VCaP (cell line): ENCODE measurements at regions not wholly inside any gene's neighbourhood (a gene's known extent, or its start where the extent isn't known, plus 50 kb on each side); places are given as distances from the start of the nearest gene placed in this dataset.
A peak's percentile ranks its signal among the peaks of the same experiment; 100 is the strongest.

ENCODE experiments used
- H3K27ac ChIP-seq: fragments of 450-650 bp; 2 replicates; pipeline ENCODE4 v1.5.1; 2017
- TF ChIP-seq, protein P1 (sequence below): fragments of 450-650 bp; conservative IDR thresholded peaks from 2 replicates; pipeline ENCODE4 v1.5.1; 2017; ENCODE audit warnings: mild to moderate bottlenecking, moderate library complexity

DNA sequence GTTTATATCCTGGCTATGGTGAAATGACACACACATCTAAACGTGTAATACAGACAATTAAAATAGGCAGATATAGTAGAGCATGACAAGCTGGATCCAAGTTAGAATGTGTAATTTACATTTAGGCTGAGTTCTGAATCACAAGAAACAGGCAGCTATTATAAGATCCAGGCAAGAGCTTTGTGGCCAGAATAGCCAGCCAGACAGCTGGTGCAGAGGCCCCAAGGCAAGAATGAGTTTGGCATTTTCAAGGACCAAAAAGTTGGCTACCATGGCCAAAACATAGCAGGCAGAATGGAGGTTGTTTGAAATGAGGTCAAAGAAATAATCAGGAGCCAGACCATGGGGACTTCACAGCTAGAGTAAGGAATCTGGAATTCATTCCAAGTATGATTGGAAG, 281.7 kb downstream of the MTERF1 start:
- H3K27ac ChIP-seq: no peak overlapping the region
- TF ChIP-seq, protein P1, sequence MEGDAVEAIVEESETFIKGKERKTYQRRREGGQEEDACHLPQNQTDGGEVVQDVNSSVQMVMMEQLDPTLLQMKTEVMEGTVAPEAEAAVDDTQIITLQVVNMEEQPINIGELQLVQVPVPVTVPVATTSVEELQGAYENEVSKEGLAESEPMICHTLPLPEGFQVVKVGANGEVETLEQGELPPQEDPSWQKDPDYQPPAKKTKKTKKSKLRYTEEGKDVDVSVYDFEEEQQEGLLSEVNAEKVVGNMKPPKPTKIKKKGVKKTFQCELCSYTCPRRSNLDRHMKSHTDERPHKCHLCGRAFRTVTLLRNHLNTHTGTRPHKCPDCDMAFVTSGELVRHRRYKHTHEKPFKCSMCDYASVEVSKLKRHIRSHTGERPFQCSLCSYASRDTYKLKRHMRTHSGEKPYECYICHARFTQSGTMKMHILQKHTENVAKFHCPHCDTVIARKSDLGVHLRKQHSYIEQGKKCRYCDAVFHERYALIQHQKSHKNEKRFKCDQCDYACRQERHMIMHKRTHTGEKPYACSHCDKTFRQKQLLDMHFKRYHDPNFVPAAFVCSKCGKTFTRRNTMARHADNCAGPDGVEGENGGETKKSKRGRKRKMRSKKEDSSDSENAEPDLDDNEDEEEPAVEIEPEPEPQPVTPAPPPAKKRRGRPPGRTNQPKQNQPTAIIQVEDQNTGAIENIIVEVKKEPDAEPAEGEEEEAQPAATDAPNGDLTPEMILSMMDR: no peak

GRCh38 chr7:91600112-91600511, 280.4 kb downstream of the MTERF1 start:
- TF ChIP-seq, protein P1: no peak
- H3K27ac ChIP-seq: no peak overlapping the region

- no peak overlapping the region for H3K27ac ChIP-seq
- TF ChIP-seq, protein P1: no peak
Observed at GRCh38 chr7:91603707-91604106, 276.8 kb downstream of the MTERF1 start.

DNA sequence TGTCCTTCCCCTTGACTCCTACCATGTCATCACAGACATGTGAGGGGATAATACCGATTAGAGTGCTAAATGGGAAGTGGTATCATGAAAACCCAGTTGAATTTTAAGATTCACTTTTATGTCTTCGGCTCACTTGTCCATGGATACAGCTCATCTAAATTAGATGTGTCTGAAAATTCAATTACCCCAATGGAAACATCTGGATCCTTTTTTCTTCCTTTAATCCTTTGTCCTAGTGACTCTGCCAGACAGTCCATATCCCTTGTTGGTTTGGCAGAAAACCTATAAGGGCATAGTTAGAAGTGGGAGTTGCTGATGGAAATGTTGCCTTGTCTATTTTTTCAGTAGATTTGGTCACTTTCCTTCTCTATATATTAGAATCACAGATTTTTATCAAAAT, 271.9 kb downstream of the MTERF1 start:
- H3K27ac ChIP-seq: no peak overlapping the region
- TF ChIP-seq, protein P1: no peak

GRCh38 chr7:91609525-91609924, 271.0 kb downstream of the MTERF1 start:
- no peak overlapping the region for H3K27ac ChIP-seq
- TF ChIP-seq, protein P1: peak; percentile 15

DNA sequence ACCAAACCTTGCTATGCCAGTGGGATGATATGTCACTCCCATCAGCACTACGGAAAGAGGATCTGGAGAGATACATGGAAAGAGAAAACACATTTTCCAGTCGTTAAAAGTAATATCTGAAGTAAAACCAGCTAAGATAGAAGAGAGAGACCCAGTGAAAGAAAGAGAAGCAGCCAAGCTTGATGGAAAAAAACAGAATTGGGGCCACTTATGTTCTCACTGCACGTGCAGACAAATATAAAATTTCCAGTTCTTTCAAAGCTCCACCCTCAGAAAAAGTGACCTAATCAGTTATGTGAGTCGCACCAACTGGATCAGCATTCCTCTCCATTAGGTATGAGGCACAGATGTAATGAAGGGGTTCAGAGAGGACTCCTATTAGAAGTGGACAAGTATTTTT, 266.1 kb downstream of the MTERF1 start:
- TF ChIP-seq, protein P1: no peak
- H3K27ac ChIP-seq: no peak overlapping the region

- TF ChIP-seq, protein P1: no peak
Observed at GRCh38 chr7:91618776-91619765, 261.4 kb downstream of the MTERF1 start.

More at GRCh38 chr7:91618776-91619765, 261.4 kb downstream of the MTERF1 start:
- no peak overlapping the region for H3K27ac ChIP-seq
